ENCODE measurements at regions not wholly inside any gene's neighbourhood (a gene's known extent, or its start where the extent isn't known, plus 50 kb on each side); places are given as distances from the start of the nearest gene placed in this dataset.
"Not testable (repeated sequence)": the region's sequence is repeated elsewhere in the genome, so short reads cannot be mapped to it uniquely, and the experiment has no call there.

DNA sequence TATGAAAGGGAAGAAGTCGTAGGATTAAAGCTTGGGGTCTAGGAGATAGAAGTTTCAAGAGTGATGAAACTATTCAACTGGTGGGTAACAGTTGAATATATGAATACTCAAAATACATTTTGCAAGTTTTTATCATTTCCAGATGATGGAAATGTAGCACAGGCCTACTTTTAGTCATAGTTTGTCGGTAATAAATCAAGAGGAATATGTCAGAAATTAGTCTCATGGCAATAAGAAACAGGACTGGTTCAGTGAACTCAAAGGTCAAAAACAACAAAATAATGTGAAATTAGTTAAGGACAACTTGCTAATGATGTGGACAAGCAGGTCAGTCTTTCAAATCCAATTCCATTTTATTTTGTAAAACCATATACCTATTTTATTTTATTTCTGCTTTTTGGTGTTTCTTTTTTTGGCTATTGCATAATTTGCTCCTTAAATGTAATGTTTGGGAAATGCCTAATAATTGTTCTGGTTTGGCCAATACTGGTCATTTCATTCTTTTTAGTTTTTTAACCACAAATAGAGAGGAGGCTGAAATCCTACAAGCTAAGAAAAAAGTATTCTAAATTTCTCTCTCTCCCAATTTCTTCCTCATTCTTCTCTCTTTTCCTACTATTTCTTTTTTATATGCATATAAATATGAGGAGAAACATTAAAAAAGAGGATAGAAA is 195.2 kb upstream of the ARHGEF26 start:
- no peaks in the 10 kb centered on the region for H3K9me3 ChIP-seq
- H3K27me3 ChIP-seq (ENCODE audit: low read depth), result no peaks in the 10 kb centered on the region
- DNase-seq, result no peak
- intact Hi-C loops (cut with DNase I), result no loop called here
- H3K36me3 ChIP-seq, result no peaks in the 10 kb centered on the region
- no peak for ATAC-seq
- H3K27ac ChIP-seq, result no peak overlapping the region
- H3K4me1 ChIP-seq, result peaks cover 4% of the 10 kb centered on the region
- no peak overlapping the region for H3K4me3 ChIP-seq
- no peak for TF ChIP-seq CTCF (IDR thresholded peaks at IDR 0.05)

GRCh38 chr3:153927107-153927506 is 194.1 kb upstream of the ARHGEF26 start:
- TF ChIP-seq CTCF (IDR thresholded peaks at IDR 0.05), result peak; percentile 18
- Histone ChIP-seq H3K27ac (no peak overlapping the region), H3K36me3 (no peaks in the 10 kb centered on the region), H3K4me3 (no peak overlapping the region), H3K9me3 (no peaks in the 10 kb centered on the region), H3K4me1 (peaks cover 4% of the 10 kb centered on the region), H3K27me3 (ENCODE audit: low read depth) (no peaks in the 10 kb centered on the region)
- DNase-seq, result no peak
- intact Hi-C loops (cut with DNase I), result no loop called here
- ATAC-seq, result peak; percentile 74 to 75

GRCh38 chr3:153928851-153929250 is 192.3 kb upstream of the ARHGEF26 start:
- Histone ChIP-seq H3K4me1 (peaks cover 4% of the 10 kb centered on the region), H3K4me3 (no peak overlapping the region), H3K36me3 (no peaks in the 10 kb centered on the region), H3K27me3 (ENCODE audit: low read depth) (no peaks in the 10 kb centered on the region), H3K9me3 (no peaks in the 10 kb centered on the region), H3K27ac (no peak overlapping the region)
- intact Hi-C loops (cut with DNase I), result no loop called here
- no peak for DNase-seq
- no peak for TF ChIP-seq CTCF (IDR thresholded peaks at IDR 0.05)
- ATAC-seq, result no peak

GRCh38 chr3:153933481-153933880 is 187.7 kb upstream of the ARHGEF26 start:
- DNase-seq; H3K4me3 ChIP-seq; H3K27ac ChIP-seq; H3K9me3 ChIP-seq; H3K4me1 ChIP-seq; intact Hi-C loops (cut with DNase I); H3K27me3 ChIP-seq (ENCODE audit: low read depth); ATAC-seq; H3K36me3 ChIP-seq: not testable (repeated sequence)

DNA sequence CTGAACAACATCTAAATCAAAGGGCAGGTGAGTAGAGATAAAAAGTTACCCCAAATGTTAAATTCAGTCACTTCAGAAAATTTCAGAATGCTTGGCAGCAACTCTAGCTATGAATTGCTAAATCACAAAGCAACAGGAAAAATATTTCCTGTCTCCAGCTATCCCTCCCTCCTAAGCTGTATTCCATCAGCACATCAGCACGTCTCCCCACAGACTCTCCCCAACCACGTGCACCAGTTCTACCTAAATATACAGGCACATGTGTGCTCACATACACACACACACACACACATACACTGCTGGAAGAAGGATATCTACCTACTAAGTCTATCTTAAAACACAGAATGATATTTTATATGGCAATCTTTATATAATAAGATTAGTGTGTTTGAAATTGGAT is 177.1 kb upstream of the ARHGEF26 start:
- H3K4me3 ChIP-seq, result no peak overlapping the region
- no peak for TF ChIP-seq CTCF (IDR thresholded peaks at IDR 0.05)
- H3K27ac ChIP-seq, result no peak overlapping the region
- no peaks in the 10 kb centered on the region for H3K9me3 ChIP-seq
- no peaks in the 10 kb centered on the region for H3K4me1 ChIP-seq
- ATAC-seq, result no peak
- no peaks in the 10 kb centered on the region for H3K27me3 ChIP-seq (ENCODE audit: low read depth)
- no peaks in the 10 kb centered on the region for H3K36me3 ChIP-seq
- no peak for DNase-seq
- intact Hi-C loops (cut with DNase I), result no loop called here

- H3K27me3 ChIP-seq (ENCODE audit: low read depth), result no peaks in the 10 kb centered on the region
- H3K9me3 ChIP-seq, result no peaks in the 10 kb centered on the region
- DNase-seq (no peak), ATAC-seq (no peak)
- H3K36me3 ChIP-seq, result no peaks in the 10 kb centered on the region
- TF ChIP-seq CTCF (IDR thresholded peaks at IDR 0.05), result no peak
- H3K4me3 ChIP-seq, result no peak overlapping the region
- intact Hi-C loops (cut with DNase I), result no loop called here
- H3K4me1 ChIP-seq, result no peaks in the 10 kb centered on the region
- H3K27ac ChIP-seq, result no peak overlapping the region
These were observed 169.9 kb upstream of the ARHGEF26 start for GRCh38 chr3:153951276-153951675.
